Calu3 (cell line): ENCODE measurements at regions not wholly inside any gene's neighbourhood (a gene's known extent, or its start where the extent isn't known, plus 50 kb on each side); places are given as distances from the start of the nearest gene placed in this dataset.

ENCODE experiments used
- BruUV-seq: library from RNA; stranded (reverse); fragments of 400-500 nt; replicated peaks from 2 replicates; lab custom pipeline; 2021; lab: Mats Ljungman, UMichigan
- CTCF ChIA-PET: fragments of 300-600 bp; sonication (Branson Sonifier 250); formaldehyde crosslinking; loops from one replicate; lab custom pipeline; 2022; ENCODE audit warnings: antibody characterized with exemption; lab: Charles Lee
- DNase-seq: peaks from one replicate; pipeline ENCODE4 v3.0.0; 2022
- H3K27ac Mint-ChIP-seq: one replicate; pipeline ENCODE4 v1.8.0; 2022; ENCODE audit warnings: mixed read lengths; ENCODE audit not compliant: unreplicated experiment
- H3K27me3 Mint-ChIP-seq: one replicate; pipeline ENCODE4 v1.8.0; 2022; ENCODE audit warnings: mixed read lengths; ENCODE audit not compliant: unreplicated experiment
- H3K36me3 Mint-ChIP-seq: one replicate; pipeline ENCODE4 v1.8.0; 2022; ENCODE audit warnings: mild to moderate bottlenecking, moderate library complexity, mixed read lengths; ENCODE audit not compliant: insufficient read depth, unreplicated experiment
- H3K4me1 Mint-ChIP-seq: one replicate; pipeline ENCODE4 v1.8.0; 2022; ENCODE audit warnings: mild to moderate bottlenecking, low read depth, mixed read lengths; ENCODE audit not compliant: unreplicated experiment
- H3K4me3 Mint-ChIP-seq: one replicate; pipeline ENCODE4 v1.8.0; 2022; ENCODE audit warnings: mild to moderate bottlenecking, low read depth, moderate library complexity, mixed read lengths; ENCODE audit not compliant: unreplicated experiment
- H3K9me3 Mint-ChIP-seq: one replicate; pipeline ENCODE4 v1.8.0; 2022; ENCODE audit warnings: low read depth, mixed read lengths; ENCODE audit not compliant: unreplicated experiment
- intact Hi-C: fragments of 100-400 bp; cut with micrococcal nuclease; formaldehyde crosslinking; loops from one replicate; pipeline ENCODE4 v1.10.0; 2022; ENCODE audit not compliant: unreplicated experiment
- TF ChIP-seq, protein P1 (sequence below): fragments of 200-600 bp; IDR thresholded peaks from one replicate; pipeline ENCODE4 v1.8.0; 2022; ENCODE audit warnings: antibody characterized with exemption; ENCODE audit not compliant: unreplicated experiment

DNA sequence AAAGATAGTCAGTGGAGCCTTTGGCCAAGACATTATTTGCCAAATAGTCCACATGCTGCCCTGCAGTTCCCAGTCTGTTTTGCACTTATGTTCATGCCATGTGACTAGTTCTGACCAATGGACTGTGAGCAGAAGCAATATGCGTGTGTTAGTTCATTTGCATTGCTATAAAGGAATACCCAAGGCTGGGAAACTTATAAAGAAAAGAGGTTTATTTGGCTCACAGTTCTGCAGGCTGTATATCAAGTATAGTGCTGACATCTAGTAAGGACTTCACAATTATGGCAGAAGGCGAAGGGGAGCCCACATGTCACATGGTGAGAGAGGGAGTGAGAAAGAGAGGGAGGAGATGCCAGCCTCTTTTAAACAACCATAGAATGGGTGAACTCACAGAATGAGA lies 193.3 kb downstream of the PTPRU start:
- CTCF ChIA-PET: no interaction called here
- Mint-ChIP-seq H3K4me1 (no peaks in the 10 kb centered on the region), H3K27me3 (peaks cover 91% of the 10 kb centered on the region), H3K4me3 (no peak overlapping the region), H3K27ac (no peak overlapping the region), H3K36me3 (no peaks in the 10 kb centered on the region), H3K9me3 (peaks cover 4% of the 10 kb centered on the region)
- no TSS peak for BruUV-seq
- no peak for DNase-seq
- TF ChIP-seq, protein P1, sequence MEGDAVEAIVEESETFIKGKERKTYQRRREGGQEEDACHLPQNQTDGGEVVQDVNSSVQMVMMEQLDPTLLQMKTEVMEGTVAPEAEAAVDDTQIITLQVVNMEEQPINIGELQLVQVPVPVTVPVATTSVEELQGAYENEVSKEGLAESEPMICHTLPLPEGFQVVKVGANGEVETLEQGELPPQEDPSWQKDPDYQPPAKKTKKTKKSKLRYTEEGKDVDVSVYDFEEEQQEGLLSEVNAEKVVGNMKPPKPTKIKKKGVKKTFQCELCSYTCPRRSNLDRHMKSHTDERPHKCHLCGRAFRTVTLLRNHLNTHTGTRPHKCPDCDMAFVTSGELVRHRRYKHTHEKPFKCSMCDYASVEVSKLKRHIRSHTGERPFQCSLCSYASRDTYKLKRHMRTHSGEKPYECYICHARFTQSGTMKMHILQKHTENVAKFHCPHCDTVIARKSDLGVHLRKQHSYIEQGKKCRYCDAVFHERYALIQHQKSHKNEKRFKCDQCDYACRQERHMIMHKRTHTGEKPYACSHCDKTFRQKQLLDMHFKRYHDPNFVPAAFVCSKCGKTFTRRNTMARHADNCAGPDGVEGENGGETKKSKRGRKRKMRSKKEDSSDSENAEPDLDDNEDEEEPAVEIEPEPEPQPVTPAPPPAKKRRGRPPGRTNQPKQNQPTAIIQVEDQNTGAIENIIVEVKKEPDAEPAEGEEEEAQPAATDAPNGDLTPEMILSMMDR: no peak
- intact Hi-C loops: no loop called here

DNA sequence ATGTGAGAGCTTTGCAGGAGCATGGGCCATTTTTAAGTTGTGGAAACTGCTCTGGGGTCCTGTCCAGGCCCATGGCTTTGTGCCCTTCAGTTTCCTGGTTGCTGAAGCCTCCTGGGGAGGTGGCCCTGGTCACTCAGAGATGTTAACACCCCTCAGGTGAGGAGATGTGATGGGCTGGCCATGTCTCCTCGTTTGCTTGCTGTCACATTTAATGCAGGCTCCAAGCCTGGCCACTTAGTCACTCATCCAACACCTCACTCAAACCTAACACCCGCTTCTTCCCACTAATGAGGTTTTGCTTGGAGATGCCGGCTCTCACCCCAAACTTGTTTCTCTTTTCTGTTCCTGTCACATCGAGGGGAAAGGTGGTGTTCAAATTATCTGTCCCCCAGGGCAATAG lies 192.7 kb downstream of the PTPRU start:
- no peak overlapping the region for H3K4me3 Mint-ChIP-seq
- TF ChIP-seq, protein P1: no peak
- no peak overlapping the region for H3K27ac Mint-ChIP-seq
- intact Hi-C loops: no loop called here
- CTCF ChIA-PET: no interaction called here
- no TSS peak for BruUV-seq
- DNase-seq: no peak
- H3K9me3 Mint-ChIP-seq: peaks cover 4% of the 10 kb centered on the region
- no peaks in the 10 kb centered on the region for H3K4me1 Mint-ChIP-seq
- H3K36me3 Mint-ChIP-seq: no peaks in the 10 kb centered on the region
- H3K27me3 Mint-ChIP-seq: peaks cover 91% of the 10 kb centered on the region

DNA sequence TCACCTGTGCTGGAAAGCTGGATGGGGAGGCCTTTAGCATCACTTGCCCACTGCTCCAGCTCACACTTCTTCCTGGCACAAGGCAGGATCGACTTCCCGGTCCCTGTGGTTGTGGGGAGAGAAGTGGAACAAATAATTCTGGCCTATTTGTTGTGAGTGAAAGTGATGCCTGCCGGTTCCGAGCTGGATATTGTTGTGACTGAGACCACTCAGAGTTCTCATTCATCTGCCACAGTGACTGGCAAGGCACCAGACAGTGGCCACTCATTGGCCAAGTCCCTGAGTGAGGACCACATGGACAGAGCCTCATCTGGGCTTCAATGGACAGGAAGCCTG lies 191.9 kb downstream of the PTPRU start:
- Mint-ChIP-seq H3K4me1 (no peaks in the 10 kb centered on the region), H3K27ac (no peak overlapping the region), H3K9me3 (peaks cover 4% of the 10 kb centered on the region), H3K36me3 (no peaks in the 10 kb centered on the region), H3K4me3 (no peak overlapping the region), H3K27me3 (peaks cover 91% of the 10 kb centered on the region)
- CTCF ChIA-PET: no interaction called here
- BruUV-seq: no TSS peak
- TF ChIP-seq, protein P1: no peak
- DNase-seq: no peak
- intact Hi-C loops: no loop called here

DNA sequence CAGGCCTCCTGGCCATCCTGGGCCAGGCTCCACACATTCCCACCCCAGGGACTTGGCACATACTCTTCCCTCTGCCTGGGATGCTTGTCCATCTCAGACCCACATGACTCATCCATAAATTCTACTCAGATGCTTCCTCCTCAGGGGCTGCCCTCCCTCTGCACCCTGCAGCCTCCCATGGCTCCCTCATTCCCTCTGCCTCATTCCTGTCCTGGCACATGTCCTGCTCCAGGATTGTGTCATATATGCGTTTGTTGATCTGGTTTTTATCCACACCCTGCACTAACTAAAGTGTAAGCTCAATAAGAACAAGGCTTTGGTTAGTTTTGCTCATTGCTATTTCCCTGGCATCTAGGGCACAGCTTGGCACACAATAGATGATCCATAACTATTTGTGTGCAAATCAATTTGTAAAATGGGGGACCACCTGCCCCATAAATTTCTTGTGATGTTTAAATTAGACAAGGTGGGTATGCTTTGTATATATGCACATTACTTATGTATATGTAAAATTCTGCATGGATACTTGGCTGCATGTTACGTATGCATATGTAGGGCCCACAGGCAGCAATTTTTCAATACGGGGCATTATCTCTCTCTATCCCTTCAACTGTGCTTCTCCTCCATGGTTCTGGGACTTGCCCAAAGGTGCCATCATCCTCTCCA lies 191.4 kb downstream of the PTPRU start:
- no peak for DNase-seq
- peaks cover 4% of the 10 kb centered on the region for H3K9me3 Mint-ChIP-seq
- CTCF ChIA-PET: no interaction called here
- no TSS peak for BruUV-seq
- H3K27ac Mint-ChIP-seq: no peak overlapping the region
- H3K27me3 Mint-ChIP-seq: peaks cover 91% of the 10 kb centered on the region
- no peaks in the 10 kb centered on the region for H3K4me1 Mint-ChIP-seq
- TF ChIP-seq, protein P1: no peak
- no peak overlapping the region for H3K4me3 Mint-ChIP-seq
- intact Hi-C loops: no loop called here
- H3K36me3 Mint-ChIP-seq: no peaks in the 10 kb centered on the region
